ENCODE measurements at regions not wholly inside any gene's neighbourhood (a gene's known extent, or its start where the extent isn't known, plus 50 kb on each side); places are given as distances from the start of the nearest gene placed in this dataset.

DNA sequence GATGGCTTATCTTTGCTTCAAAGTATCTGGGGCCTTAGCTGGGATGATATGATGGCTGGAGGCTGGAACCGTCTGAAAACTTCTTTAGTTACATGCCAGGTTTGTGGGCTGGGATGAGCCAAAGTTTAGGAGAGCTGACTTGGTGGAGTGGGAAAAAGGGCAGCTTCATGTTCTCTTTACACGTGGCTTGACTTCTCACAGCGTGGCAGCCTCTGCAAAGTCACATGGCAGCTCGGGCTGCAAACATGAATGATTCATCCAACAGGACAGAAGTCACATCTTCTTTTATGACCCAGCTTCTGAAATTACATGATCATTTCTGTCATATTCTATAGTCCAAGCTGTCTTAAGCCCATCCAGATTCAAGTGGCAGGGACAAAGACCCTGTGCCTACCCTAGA, 176.0 kb downstream of the OLFM4 start:
- no peak overlapping the region for H3K27ac ChIP-seq
- WGBS (ENCODE audit: low lambda C conversion rate, missing lambda C conversion rate) = 82% methylated on average over 4 of the region's 4 CpGs

DNA sequence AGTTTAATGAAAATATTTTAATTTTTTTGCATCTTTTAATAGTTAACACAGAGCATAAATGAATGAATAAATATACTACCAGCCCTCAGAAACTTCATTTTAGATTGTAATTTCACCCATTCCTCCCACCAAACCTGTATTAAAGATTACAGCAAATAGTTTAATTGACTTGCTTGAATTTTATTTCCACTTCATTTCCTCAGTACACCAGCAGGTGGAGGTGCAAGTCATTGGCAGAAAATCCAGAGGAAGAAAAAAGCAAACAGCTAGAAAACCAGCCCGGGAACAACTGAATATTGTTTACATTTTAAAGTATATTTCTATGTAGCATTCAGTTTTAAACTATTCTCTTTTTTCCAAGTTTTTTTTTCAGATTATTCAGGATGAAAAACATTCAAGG, 177.8 kb downstream of the OLFM4 start:
- WGBS (ENCODE audit: low lambda C conversion rate, missing lambda C conversion rate) = 10% methylated on average over 1 of the region's 1 CpG
- H3K36me3 ChIP-seq (replicated peaks; ENCODE audit: insufficient read depth, low read depth) = no peaks in the 10 kb centered on the region

More for the DNA sequence above, 176.0 kb downstream of the OLFM4 start:
- Histone ChIP-seq H3K27me3 (peaks cover 41% of the 10 kb centered on the region), H4K20me1 (ENCODE audit: insufficient read depth, poor library complexity, severe bottlenecking) (no peaks in the 10 kb centered on the region), H3K4me3 (no peak overlapping the region), H2AFZ (no peak overlapping the region), H3K36me3 (replicated peaks; ENCODE audit: insufficient read depth, low read depth) (no peaks in the 10 kb centered on the region), H3K9me2 (replicated peaks; ENCODE audit: insufficient read depth) (no peaks in the 10 kb centered on the region), H3K9me3 (ENCODE audit: low read depth) (no peaks in the 10 kb centered on the region), H3K79me2 (no peaks in the 10 kb centered on the region), H3K4me1 (ENCODE audit: insufficient read depth) (peaks cover 3% of the 10 kb centered on the region), H3K4me2 (no peak overlapping the region)
- TF ChIP-seq, protein P1, sequence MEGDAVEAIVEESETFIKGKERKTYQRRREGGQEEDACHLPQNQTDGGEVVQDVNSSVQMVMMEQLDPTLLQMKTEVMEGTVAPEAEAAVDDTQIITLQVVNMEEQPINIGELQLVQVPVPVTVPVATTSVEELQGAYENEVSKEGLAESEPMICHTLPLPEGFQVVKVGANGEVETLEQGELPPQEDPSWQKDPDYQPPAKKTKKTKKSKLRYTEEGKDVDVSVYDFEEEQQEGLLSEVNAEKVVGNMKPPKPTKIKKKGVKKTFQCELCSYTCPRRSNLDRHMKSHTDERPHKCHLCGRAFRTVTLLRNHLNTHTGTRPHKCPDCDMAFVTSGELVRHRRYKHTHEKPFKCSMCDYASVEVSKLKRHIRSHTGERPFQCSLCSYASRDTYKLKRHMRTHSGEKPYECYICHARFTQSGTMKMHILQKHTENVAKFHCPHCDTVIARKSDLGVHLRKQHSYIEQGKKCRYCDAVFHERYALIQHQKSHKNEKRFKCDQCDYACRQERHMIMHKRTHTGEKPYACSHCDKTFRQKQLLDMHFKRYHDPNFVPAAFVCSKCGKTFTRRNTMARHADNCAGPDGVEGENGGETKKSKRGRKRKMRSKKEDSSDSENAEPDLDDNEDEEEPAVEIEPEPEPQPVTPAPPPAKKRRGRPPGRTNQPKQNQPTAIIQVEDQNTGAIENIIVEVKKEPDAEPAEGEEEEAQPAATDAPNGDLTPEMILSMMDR (IDR thresholded peaks at IDR 0.05; ENCODE audit: poor library complexity) = no peak
- TF ChIP-seq EZH2 (IDR thresholded peaks at IDR 0.05; ENCODE audit: borderline replicate concordance) (no peak), EZH2phosphoT487 (IDR thresholded peaks at IDR 0.05; ENCODE audit: low read depth, severe bottlenecking, unreplicated experiment) (no peak)
- DNase-seq (ENCODE audit: low spot score) = no peak

DNA sequence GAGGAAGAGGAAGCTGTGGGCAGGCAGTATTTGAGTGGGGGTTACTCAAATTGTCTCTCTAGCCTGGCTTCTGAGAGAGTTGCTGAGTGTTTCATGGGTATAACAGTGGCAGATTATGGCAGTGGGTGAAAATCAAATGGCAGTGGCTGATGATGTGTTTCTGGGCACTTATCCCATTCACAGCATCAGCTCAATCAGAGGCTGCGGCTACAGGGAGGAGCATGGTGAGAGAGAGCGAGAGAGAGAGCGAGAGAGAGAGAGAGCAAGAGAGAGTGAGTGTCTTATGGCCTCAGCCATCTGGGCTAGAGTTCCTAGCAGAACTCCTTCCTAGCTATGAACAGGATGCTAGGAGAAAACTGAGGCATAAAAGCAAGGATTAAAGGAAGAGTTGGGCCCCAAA, 178.9 kb downstream of the OLFM4 start:
- WGBS (ENCODE audit: low lambda C conversion rate, missing lambda C conversion rate) = 91% methylated on average over 3 of the region's 3 CpGs
- no peak for DNase-seq (ENCODE audit: low spot score)
- H3K79me2 ChIP-seq = no peaks in the 10 kb centered on the region
- no peaks in the 10 kb centered on the region for H4K20me1 ChIP-seq (ENCODE audit: insufficient read depth, poor library complexity, severe bottlenecking)
- no peaks in the 10 kb centered on the region for H3K36me3 ChIP-seq (replicated peaks; ENCODE audit: insufficient read depth, low read depth)
- TF ChIP-seq EZH2phosphoT487 (IDR thresholded peaks at IDR 0.05; ENCODE audit: low read depth, severe bottlenecking, unreplicated experiment) (no peak), EZH2 (IDR thresholded peaks at IDR 0.05; ENCODE audit: borderline replicate concordance) (no peak)
- TF ChIP-seq, protein P1 (IDR thresholded peaks at IDR 0.05; ENCODE audit: poor library complexity) = no peak
- H3K9me3 ChIP-seq (ENCODE audit: low read depth) = no peaks in the 10 kb centered on the region
- no peaks in the 10 kb centered on the region for H3K9me2 ChIP-seq (replicated peaks; ENCODE audit: insufficient read depth)
- no peaks in the 10 kb centered on the region for H3K4me1 ChIP-seq (ENCODE audit: insufficient read depth)
- H2AFZ ChIP-seq = no peak overlapping the region
- no peak overlapping the region for H3K4me3 ChIP-seq
- no peak overlapping the region for H3K4me2 ChIP-seq
- H3K27me3 ChIP-seq = peaks cover 17% of the 10 kb centered on the region
- no peak overlapping the region for H3K27ac ChIP-seq

More for the DNA sequence above, 177.8 kb downstream of the OLFM4 start:
- no peak overlapping the region for H3K4me2 ChIP-seq
- H2AFZ ChIP-seq = no peak overlapping the region
- no peaks in the 10 kb centered on the region for H4K20me1 ChIP-seq (ENCODE audit: insufficient read depth, poor library complexity, severe bottlenecking)
- no peaks in the 10 kb centered on the region for H3K9me2 ChIP-seq (replicated peaks; ENCODE audit: insufficient read depth)
- no peaks in the 10 kb centered on the region for H3K9me3 ChIP-seq (ENCODE audit: low read depth)
- H3K4me1 ChIP-seq (ENCODE audit: insufficient read depth) = peaks cover under 1% of the 10 kb centered on the region
- TF ChIP-seq EZH2phosphoT487 (IDR thresholded peaks at IDR 0.05; ENCODE audit: low read depth, severe bottlenecking, unreplicated experiment) = no peak
- no peak for TF ChIP-seq EZH2 (IDR thresholded peaks at IDR 0.05; ENCODE audit: borderline replicate concordance)
- TF ChIP-seq, protein P1 (IDR thresholded peaks at IDR 0.05; ENCODE audit: poor library complexity) = peak; percentile 53
- DNase-seq (ENCODE audit: low spot score) = no peak
- H3K79me2 ChIP-seq = no peaks in the 10 kb centered on the region
- no peak overlapping the region for H3K4me3 ChIP-seq
- H3K27me3 ChIP-seq = peaks cover 28% of the 10 kb centered on the region
- H3K27ac ChIP-seq = no peak overlapping the region

DNA sequence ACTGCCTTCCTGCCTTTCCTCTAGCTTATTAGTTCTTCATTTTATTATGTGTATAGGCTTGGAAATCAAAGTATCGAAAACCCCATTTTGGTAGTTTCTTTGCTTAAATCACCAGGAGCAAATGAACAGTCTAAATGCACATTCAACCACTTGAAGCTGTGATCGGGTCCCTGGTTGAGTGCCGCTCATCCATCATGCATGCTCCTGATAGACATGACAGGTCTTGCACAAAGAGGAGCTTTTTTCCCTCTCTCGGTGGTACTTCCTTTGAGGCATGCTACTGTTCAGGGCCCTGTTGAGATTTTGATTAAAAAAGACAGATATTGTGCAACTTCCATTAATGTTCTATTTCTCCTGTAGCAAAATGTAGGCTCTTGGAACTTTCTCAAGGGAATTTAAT, 185.8 kb downstream of the OLFM4 start:
- H3K4me2 ChIP-seq = no peak overlapping the region
- no peaks in the 10 kb centered on the region for H3K36me3 ChIP-seq (replicated peaks; ENCODE audit: insufficient read depth, low read depth)
- H3K4me1 ChIP-seq (ENCODE audit: insufficient read depth) = no peaks in the 10 kb centered on the region
- no peaks in the 10 kb centered on the region for H4K20me1 ChIP-seq (ENCODE audit: insufficient read depth, poor library complexity, severe bottlenecking)
- no peaks in the 10 kb centered on the region for H3K9me3 ChIP-seq (ENCODE audit: low read depth)
- WGBS (ENCODE audit: low lambda C conversion rate, missing lambda C conversion rate) = 73% methylated on average over 4 of the region's 4 CpGs
- H3K27ac ChIP-seq = no peak overlapping the region
- no peaks in the 10 kb centered on the region for H3K9me2 ChIP-seq (replicated peaks; ENCODE audit: insufficient read depth)
- TF ChIP-seq, protein P1 (IDR thresholded peaks at IDR 0.05; ENCODE audit: poor library complexity) = no peak
- TF ChIP-seq EZH2 (IDR thresholded peaks at IDR 0.05; ENCODE audit: borderline replicate concordance) (no peak), EZH2phosphoT487 (IDR thresholded peaks at IDR 0.05; ENCODE audit: low read depth, severe bottlenecking, unreplicated experiment) (no peak)
- H3K4me3 ChIP-seq = no peak overlapping the region
- no peak overlapping the region for H2AFZ ChIP-seq
- H3K27me3 ChIP-seq = no peaks in the 10 kb centered on the region
- H3K79me2 ChIP-seq = no peaks in the 10 kb centered on the region
- no peak for DNase-seq (ENCODE audit: low spot score)
